Thoracic aorta (tissue), 2 donors: ENCODE measurements at regions not wholly inside any gene's neighbourhood (a gene's known extent, or its start where the extent isn't known, plus 50 kb on each side); places are given as distances from the start of the nearest gene placed in this dataset.

Experiments
- ATAC-seq: fragments of 150-250 bp; one replicate; pipeline ENCODE4 v1.8.0; 2017; ENCODE audit warnings: low read depth; ENCODE audit not compliant: insufficient number of reproducible peaks, low FRiP score
- DNase-seq: peaks from one replicate; pipeline ENCODE4 v3.0.0-alpha.2; 2020; ENCODE audit warnings: low spot score
- H3K27ac ChIP-seq, 2 donors: fragments of 200-600 bp; sonication (generic); 1 replicate in 1 of 2; 2 replicates in 1 of 2; pipeline ENCODE4 v1.5.1; 2016; ENCODE audit warnings: mild to moderate bottlenecking in 2 of 2, moderate library complexity in 2 of 2
- H3K27me3 ChIP-seq: fragments of 200-600 bp; sonication (generic); replicated peaks from 2 replicates; pipeline ENCODE4 v1.6.0; 2016; ENCODE audit warnings: mild to moderate bottlenecking; ENCODE audit not compliant: insufficient read depth
- H3K36me3 ChIP-seq: fragments of 200-600 bp; sonication (generic); one replicate; pipeline ENCODE4 v1.5.1; 2016
- H3K4me1 ChIP-seq, 2 donors: fragments of 200-600 bp; sonication (generic); 1 replicate in 1 of 2; 2 replicates in 1 of 2; pipeline versions ENCODE4 v1.5.1 to v1.6.0; 2016; ENCODE audit warnings: low read depth in 2 of 2, mild to moderate bottlenecking in 1 of 2; ENCODE audit not compliant: control insufficient read depth in 1 of 2
- H3K4me3 ChIP-seq: fragments of 200-600 bp; sonication (generic); 2 replicates; pipeline ENCODE4 v1.5.1; 2016; ENCODE audit warnings: mild to moderate bottlenecking
- H3K9me3 ChIP-seq: fragments of 200-600 bp; sonication (generic); 2 replicates; pipeline ENCODE4 v1.5.1; 2016
- TF ChIP-seq, protein P1 (sequence below): fragments of 200-600 bp; sonication (generic); IDR thresholded peaks from one replicate; pipeline ENCODE4 v1.5.1; 2019; ENCODE audit warnings: antibody characterized with exemption

DNA sequence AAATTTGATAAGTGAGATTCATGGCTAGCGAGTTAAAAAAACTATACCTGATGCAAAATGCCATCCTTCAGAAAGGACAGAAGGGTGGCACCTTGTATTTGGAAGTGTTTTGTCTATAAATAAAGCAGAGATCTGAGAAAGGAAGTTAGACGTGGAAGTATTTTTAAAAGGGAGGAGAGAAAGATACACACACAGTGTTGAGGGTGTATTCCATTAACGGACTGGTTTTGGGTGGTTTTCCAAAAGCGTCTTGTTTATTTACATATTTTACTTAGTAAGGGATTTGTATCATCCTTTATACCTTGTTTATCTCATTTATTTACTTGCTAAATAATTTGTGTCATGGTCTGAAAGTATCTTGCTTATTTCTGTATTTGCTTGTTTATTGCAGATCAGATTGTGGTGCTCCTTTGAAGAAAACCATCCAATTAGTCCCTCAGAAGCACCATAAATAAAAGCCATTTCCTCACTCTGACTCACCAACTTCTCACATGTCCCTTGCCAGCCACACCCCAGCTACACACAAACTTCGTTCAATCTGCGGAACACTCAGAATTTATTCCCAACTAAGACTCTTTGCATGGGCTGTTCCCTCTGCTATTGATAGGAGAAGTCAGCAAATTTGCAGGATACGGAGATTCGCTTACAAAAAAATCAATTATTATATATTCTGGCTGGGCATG is 90.8 kb downstream of the FAM124B start:
- Histone ChIP-seq H3K4me1 (no peaks in the 10 kb centered on the region), H3K27me3 (no peaks in the 10 kb centered on the region), H3K36me3 (no peaks in the 10 kb centered on the region), H3K9me3 (no peaks in the 10 kb centered on the region), H3K4me3 (no peak overlapping the region), H3K27ac (no peak overlapping the region)
- no peak for ATAC-seq
- TF ChIP-seq, protein P1, sequence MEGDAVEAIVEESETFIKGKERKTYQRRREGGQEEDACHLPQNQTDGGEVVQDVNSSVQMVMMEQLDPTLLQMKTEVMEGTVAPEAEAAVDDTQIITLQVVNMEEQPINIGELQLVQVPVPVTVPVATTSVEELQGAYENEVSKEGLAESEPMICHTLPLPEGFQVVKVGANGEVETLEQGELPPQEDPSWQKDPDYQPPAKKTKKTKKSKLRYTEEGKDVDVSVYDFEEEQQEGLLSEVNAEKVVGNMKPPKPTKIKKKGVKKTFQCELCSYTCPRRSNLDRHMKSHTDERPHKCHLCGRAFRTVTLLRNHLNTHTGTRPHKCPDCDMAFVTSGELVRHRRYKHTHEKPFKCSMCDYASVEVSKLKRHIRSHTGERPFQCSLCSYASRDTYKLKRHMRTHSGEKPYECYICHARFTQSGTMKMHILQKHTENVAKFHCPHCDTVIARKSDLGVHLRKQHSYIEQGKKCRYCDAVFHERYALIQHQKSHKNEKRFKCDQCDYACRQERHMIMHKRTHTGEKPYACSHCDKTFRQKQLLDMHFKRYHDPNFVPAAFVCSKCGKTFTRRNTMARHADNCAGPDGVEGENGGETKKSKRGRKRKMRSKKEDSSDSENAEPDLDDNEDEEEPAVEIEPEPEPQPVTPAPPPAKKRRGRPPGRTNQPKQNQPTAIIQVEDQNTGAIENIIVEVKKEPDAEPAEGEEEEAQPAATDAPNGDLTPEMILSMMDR: no peak
- no peak for DNase-seq

DNA sequence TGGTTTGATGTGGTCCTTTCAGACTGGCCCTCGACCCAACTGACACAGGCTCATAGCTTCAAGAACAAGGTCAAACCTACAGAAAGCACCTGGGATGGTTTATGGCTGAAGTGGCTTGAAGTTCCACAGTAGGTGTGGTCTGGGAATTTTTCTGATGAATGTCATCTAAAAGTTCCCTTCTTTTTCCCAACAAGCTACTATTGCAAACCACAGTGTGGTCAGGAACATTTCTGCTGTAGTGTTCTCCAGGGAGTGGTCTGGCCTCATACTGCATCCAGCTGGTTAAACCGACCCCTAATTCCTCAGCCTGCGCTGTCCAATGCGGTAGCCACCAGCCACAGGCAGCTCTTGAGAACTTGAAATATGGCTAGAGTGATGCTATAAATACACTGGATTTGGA is 92.7 kb downstream of the FAM124B start:
- no peak for DNase-seq
- Histone ChIP-seq H3K27me3 (no peaks in the 10 kb centered on the region), H3K9me3 (no peaks in the 10 kb centered on the region), H3K4me1 (no peaks in the 10 kb centered on the region), H3K27ac (no peak overlapping the region), H3K36me3 (no peaks in the 10 kb centered on the region), H3K4me3 (no peak overlapping the region)
- ATAC-seq: no peak
- TF ChIP-seq, protein P1: no peak

GRCh38 chr2:224308272-224308911 is 93.5 kb downstream of the FAM124B start:
- DNase-seq (no peak), ATAC-seq (no peak)
- no peak overlapping the region for H3K4me3 ChIP-seq
- no peaks in the 10 kb centered on the region for H3K27me3 ChIP-seq
- no peaks in the 10 kb centered on the region for H3K4me1 ChIP-seq
- H3K27ac ChIP-seq: no peak overlapping the region
- TF ChIP-seq, protein P1: no peak
- H3K36me3 ChIP-seq: no peaks in the 10 kb centered on the region
- no peaks in the 10 kb centered on the region for H3K9me3 ChIP-seq

- ATAC-seq: no peak
- Histone ChIP-seq H3K9me3 (no peaks in the 10 kb centered on the region), H3K27me3 (no peaks in the 10 kb centered on the region), H3K36me3 (no peaks in the 10 kb centered on the region), H3K4me3 (no peak overlapping the region), H3K27ac (no peak overlapping the region), H3K4me1 (no peaks in the 10 kb centered on the region)
- TF ChIP-seq, protein P1: no peak
- no peak for DNase-seq
Measured at GRCh38 chr2:224302952-224303351, 99.0 kb downstream of the FAM124B start.

GRCh38 chr2:224293976-224294375 is 107.9 kb downstream of the FAM124B start:
- Histone ChIP-seq H3K9me3 (no peaks in the 10 kb centered on the region), H3K27me3 (no peaks in the 10 kb centered on the region), H3K27ac (no peak overlapping the region), H3K4me3 (no peak overlapping the region), H3K4me1 (no peaks in the 10 kb centered on the region), H3K36me3 (no peaks in the 10 kb centered on the region)
- ATAC-seq (no peak), DNase-seq (no peak)
- TF ChIP-seq, protein P1: no peak
